ENCODE measurements at regions not wholly inside any gene's neighbourhood (a gene's known extent, or its start where the extent isn't known, plus 50 kb on each side); places are given as distances from the start of the nearest gene placed in this dataset.

DNA sequence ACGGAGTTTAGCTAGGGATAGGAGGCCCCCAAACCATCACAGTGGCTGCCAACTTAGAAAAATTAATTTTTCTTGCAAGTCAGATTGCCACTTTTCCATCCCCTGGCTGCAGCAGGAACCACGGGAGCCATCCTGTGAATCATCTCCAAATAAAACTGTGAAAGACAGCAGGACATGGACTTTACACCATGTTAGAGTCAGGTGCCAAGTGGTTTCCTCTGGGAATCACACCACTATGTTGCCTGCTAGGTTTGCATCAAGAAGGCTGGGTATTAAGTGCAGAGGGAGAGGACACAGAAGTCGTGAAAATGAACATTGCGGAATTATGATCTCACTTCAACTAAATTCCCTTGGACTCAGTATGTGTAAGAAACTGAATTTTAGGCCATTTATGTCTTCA is 471.3 kb upstream of the GOT2 start:
- no peak for DNase-seq
- ChIA-PET POLR2A (no interaction called here), CTCF (no interaction called here)
- Histone ChIP-seq H3K4me1 (ENCODE audit: control extremely low read depth in 1 of 4, control insufficient read depth in 4 of 4, insufficient read depth in 4 of 4, low read length in 3 of 4) (no peaks in the 10 kb centered on the region), H3K9me3 (ENCODE audit: control extremely low read depth in 1 of 5, control insufficient read depth in 4 of 5, insufficient read depth in 2 of 5, low read depth in 1 of 5, low read length in 4 of 5) (no peaks in the 10 kb centered on the region), H3K4me3 (ENCODE audit: control insufficient read depth in 1 of 7, extremely low read depth in 1 of 7, insufficient read depth in 4 of 7, low read depth in 2 of 7, low read length in 6 of 7) (no peak overlapping the region), H3K27ac (ENCODE audit: insufficient read depth in 1 of 2, low read depth in 1 of 2, low read length in 2 of 2, poor library complexity in 1 of 2, severe bottlenecking in 2 of 2) (no peak overlapping the region), H3K36me3 (ENCODE audit: control insufficient read depth in 4 of 4, insufficient read depth in 4 of 4, low read length in 3 of 4) (no peaks in the 10 kb centered on the region), H3K27me3 (replicated peaks in 2 of 5; ENCODE audit: control insufficient read depth in 4 of 5, insufficient read depth in 5 of 5, low read length in 4 of 5) (no peaks in the 10 kb centered on the region)
- WGBS (ENCODE audit: insufficient coverage) = 97% methylated on average over 4 of the region's 4 CpGs

DNA sequence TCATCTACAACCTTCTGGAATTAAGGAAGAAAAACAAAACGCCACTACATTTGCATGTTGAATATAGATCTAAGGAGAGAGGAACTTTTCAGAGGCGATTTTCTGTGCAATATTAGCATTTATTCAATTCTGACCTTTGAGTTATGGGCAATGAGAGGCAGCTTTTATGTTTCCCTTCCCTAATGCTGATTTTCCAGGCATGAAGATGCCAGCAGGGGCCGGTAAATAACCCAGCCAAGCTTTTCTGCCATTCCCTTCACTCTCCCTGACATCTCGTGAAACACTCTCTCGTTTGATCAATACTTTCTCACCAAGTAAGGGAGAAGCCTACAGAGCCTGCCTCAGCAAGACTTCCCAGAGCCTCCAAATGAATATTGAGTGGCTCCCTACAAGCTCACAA is 470.5 kb upstream of the GOT2 start:
- no peak for DNase-seq
- Histone ChIP-seq H3K27ac (ENCODE audit: insufficient read depth in 1 of 2, low read depth in 1 of 2, low read length in 2 of 2, poor library complexity in 1 of 2, severe bottlenecking in 2 of 2) (no peak overlapping the region), H3K4me3 (ENCODE audit: control insufficient read depth in 1 of 7, extremely low read depth in 1 of 7, insufficient read depth in 4 of 7, low read depth in 2 of 7, low read length in 6 of 7) (no peak overlapping the region), H3K36me3 (ENCODE audit: control insufficient read depth in 4 of 4, insufficient read depth in 4 of 4, low read length in 3 of 4) (no peaks in the 10 kb centered on the region), H3K27me3 (replicated peaks in 2 of 5; ENCODE audit: control insufficient read depth in 4 of 5, insufficient read depth in 5 of 5, low read length in 4 of 5) (no peaks in the 10 kb centered on the region), H3K9me3 (ENCODE audit: control extremely low read depth in 1 of 5, control insufficient read depth in 4 of 5, insufficient read depth in 2 of 5, low read depth in 1 of 5, low read length in 4 of 5) (no peaks in the 10 kb centered on the region), H3K4me1 (ENCODE audit: control extremely low read depth in 1 of 4, control insufficient read depth in 4 of 4, insufficient read depth in 4 of 4, low read length in 3 of 4) (no peaks in the 10 kb centered on the region)
- ChIA-PET POLR2A (interaction anchor here (0.6 kb wide), 1 partner anchor 250 kb away, joined by 7 read pairs; no protein-coding TSS in a partner anchor), CTCF (no interaction called here)
- WGBS (ENCODE audit: insufficient coverage) = 97% methylated on average over 4 of the region's 5 CpGs

- Histone ChIP-seq H3K4me3 (ENCODE audit: control insufficient read depth in 1 of 7, extremely low read depth in 1 of 7, insufficient read depth in 4 of 7, low read depth in 2 of 7, low read length in 6 of 7) (no peak overlapping the region), H3K4me1 (ENCODE audit: control extremely low read depth in 1 of 4, control insufficient read depth in 4 of 4, insufficient read depth in 4 of 4, low read length in 3 of 4) (no peaks in the 10 kb centered on the region), H3K36me3 (ENCODE audit: control insufficient read depth in 4 of 4, insufficient read depth in 4 of 4, low read length in 3 of 4) (no peaks in the 10 kb centered on the region), H3K27me3 (replicated peaks in 2 of 5; ENCODE audit: control insufficient read depth in 4 of 5, insufficient read depth in 5 of 5, low read length in 4 of 5) (no peaks in the 10 kb centered on the region), H3K27ac (ENCODE audit: insufficient read depth in 1 of 2, low read depth in 1 of 2, low read length in 2 of 2, poor library complexity in 1 of 2, severe bottlenecking in 2 of 2) (no peak overlapping the region), H3K9me3 (ENCODE audit: control extremely low read depth in 1 of 5, control insufficient read depth in 4 of 5, insufficient read depth in 2 of 5, low read depth in 1 of 5, low read length in 4 of 5) (no peaks in the 10 kb centered on the region)
- CTCF ChIA-PET = no interaction called here
- no peak for DNase-seq
- 100% methylated on average over 4 of the region's 5 CpGs for WGBS (ENCODE audit: insufficient coverage)
- POLR2A ChIA-PET = no interaction called here
Observed at GRCh38 chr16:59202233-59202862, 468.2 kb upstream of the GOT2 start.

GRCh38 chr16:59201821-59202220 is 467.7 kb upstream of the GOT2 start:
- Histone ChIP-seq H3K4me3 (ENCODE audit: control insufficient read depth in 1 of 7, extremely low read depth in 1 of 7, insufficient read depth in 4 of 7, low read depth in 2 of 7, low read length in 6 of 7) (no peak overlapping the region), H3K4me1 (ENCODE audit: control extremely low read depth in 1 of 4, control insufficient read depth in 4 of 4, insufficient read depth in 4 of 4, low read length in 3 of 4) (no peaks in the 10 kb centered on the region), H3K27ac (ENCODE audit: insufficient read depth in 1 of 2, low read depth in 1 of 2, low read length in 2 of 2, poor library complexity in 1 of 2, severe bottlenecking in 2 of 2) (no peak overlapping the region), H3K9me3 (ENCODE audit: control extremely low read depth in 1 of 5, control insufficient read depth in 4 of 5, insufficient read depth in 2 of 5, low read depth in 1 of 5, low read length in 4 of 5) (no peaks in the 10 kb centered on the region), H3K36me3 (ENCODE audit: control insufficient read depth in 4 of 4, insufficient read depth in 4 of 4, low read length in 3 of 4) (no peaks in the 10 kb centered on the region), H3K27me3 (replicated peaks in 2 of 5; ENCODE audit: control insufficient read depth in 4 of 5, insufficient read depth in 5 of 5, low read length in 4 of 5) (no peaks in the 10 kb centered on the region)
- POLR2A ChIA-PET = no interaction called here
- DNase-seq = no peak
- CTCF ChIA-PET = no interaction called here
- WGBS (ENCODE audit: insufficient coverage) = no CpG with 5 or more reads among the region's 1 CpG

DNA sequence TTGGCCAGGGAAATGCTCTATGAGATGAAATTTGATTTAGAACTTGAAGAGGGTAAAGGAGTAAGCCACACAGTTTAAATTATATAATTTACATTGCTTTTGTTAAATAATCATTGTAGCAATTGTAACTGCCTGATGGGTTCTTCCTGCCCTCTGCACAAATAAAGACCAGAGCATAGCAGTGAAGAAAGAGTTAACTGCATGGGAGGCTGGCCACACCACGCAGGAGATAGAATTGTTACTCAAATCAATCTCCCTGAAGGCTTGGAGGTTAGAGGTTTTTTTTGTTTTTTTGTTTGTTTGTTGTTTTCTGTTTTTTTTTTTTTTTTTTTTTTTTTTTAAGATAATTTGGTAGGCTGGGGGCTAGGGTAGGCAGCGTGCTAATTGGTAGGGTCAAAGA is 467.0 kb upstream of the GOT2 start:
- no peak overlapping the region for H3K4me3 ChIP-seq (ENCODE audit: control insufficient read depth in 1 of 7, extremely low read depth in 1 of 7, insufficient read depth in 4 of 7, low read depth in 2 of 7, low read length in 6 of 7)
- no peaks in the 10 kb centered on the region for H3K9me3 ChIP-seq (ENCODE audit: control extremely low read depth in 1 of 5, control insufficient read depth in 4 of 5, insufficient read depth in 2 of 5, low read depth in 1 of 5, low read length in 4 of 5)
- DNase-seq = no peak
- no peak overlapping the region for H3K27ac ChIP-seq (ENCODE audit: insufficient read depth in 1 of 2, low read depth in 1 of 2, low read length in 2 of 2, poor library complexity in 1 of 2, severe bottlenecking in 2 of 2)
- WGBS (ENCODE audit: insufficient coverage) = 64% methylated on average over 2 of the region's 2 CpGs
- H3K4me1 ChIP-seq (ENCODE audit: control extremely low read depth in 1 of 4, control insufficient read depth in 4 of 4, insufficient read depth in 4 of 4, low read length in 3 of 4) = no peaks in the 10 kb centered on the region
- no peaks in the 10 kb centered on the region for H3K27me3 ChIP-seq (replicated peaks in 2 of 5; ENCODE audit: control insufficient read depth in 4 of 5, insufficient read depth in 5 of 5, low read length in 4 of 5)
- CTCF ChIA-PET = no interaction called here
- H3K36me3 ChIP-seq (ENCODE audit: control insufficient read depth in 4 of 4, insufficient read depth in 4 of 4, low read length in 3 of 4) = no peaks in the 10 kb centered on the region
- POLR2A ChIA-PET = no interaction called here

DNA sequence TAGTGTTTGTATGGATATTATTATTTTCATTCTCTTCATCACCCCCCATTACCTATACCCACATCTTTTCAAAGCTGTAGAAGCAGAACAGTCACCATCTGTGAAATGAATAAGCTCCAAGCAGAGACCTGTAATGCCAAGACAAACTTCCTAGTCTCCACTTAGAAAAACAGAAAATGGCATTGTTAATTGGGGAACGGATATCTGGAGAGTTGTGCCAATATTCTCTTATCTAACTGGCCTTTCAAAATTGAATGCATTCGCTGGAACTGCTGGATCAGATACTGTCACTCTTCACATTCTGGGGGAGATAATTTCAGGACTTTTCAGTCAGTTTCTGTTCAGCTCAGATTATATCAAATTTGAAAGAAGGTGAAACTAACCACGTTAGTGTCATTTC is 464.4 kb upstream of the GOT2 start:
- WGBS (ENCODE audit: insufficient coverage) = 87% methylated on average over 3 of the region's 3 CpGs
- CTCF ChIA-PET = no interaction called here
- no peaks in the 10 kb centered on the region for H3K9me3 ChIP-seq (ENCODE audit: control extremely low read depth in 1 of 5, control insufficient read depth in 4 of 5, insufficient read depth in 2 of 5, low read depth in 1 of 5, low read length in 4 of 5)
- POLR2A ChIA-PET = no interaction called here
- H3K4me3 ChIP-seq (ENCODE audit: control insufficient read depth in 1 of 7, extremely low read depth in 1 of 7, insufficient read depth in 4 of 7, low read depth in 2 of 7, low read length in 6 of 7) = no peak overlapping the region
- H3K27ac ChIP-seq (ENCODE audit: insufficient read depth in 1 of 2, low read depth in 1 of 2, low read length in 2 of 2, poor library complexity in 1 of 2, severe bottlenecking in 2 of 2) = no peak overlapping the region
- no peak for DNase-seq
- no peaks in the 10 kb centered on the region for H3K27me3 ChIP-seq (replicated peaks in 2 of 5; ENCODE audit: control insufficient read depth in 4 of 5, insufficient read depth in 5 of 5, low read length in 4 of 5)
- H3K4me1 ChIP-seq (ENCODE audit: control extremely low read depth in 1 of 4, control insufficient read depth in 4 of 4, insufficient read depth in 4 of 4, low read length in 3 of 4) = no peaks in the 10 kb centered on the region
- H3K36me3 ChIP-seq (ENCODE audit: control insufficient read depth in 4 of 4, insufficient read depth in 4 of 4, low read length in 3 of 4) = no peaks in the 10 kb centered on the region

DNA sequence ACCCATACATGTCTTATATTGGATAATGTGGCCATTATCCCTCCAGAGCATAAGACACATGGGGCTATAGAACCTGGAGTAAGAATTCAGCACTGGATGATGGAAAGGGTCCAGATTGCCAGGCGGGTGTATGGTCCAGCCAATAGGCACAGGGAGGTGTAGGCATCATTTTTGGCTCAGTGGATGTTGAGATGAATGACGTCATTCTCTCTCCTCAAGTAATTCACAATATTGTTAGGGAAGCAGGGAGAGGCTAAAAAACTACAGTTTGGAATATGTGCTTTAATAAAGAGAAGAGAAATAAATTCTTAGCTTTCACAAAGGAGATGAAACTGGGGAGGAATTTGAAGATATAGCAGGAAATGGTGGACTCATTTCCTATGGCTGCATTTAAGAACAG is 461.1 kb upstream of the GOT2 start:
- no peaks in the 10 kb centered on the region for H3K36me3 ChIP-seq (ENCODE audit: control insufficient read depth in 4 of 4, insufficient read depth in 4 of 4, low read length in 3 of 4)
- no peak for DNase-seq
- H3K27ac ChIP-seq (ENCODE audit: insufficient read depth in 1 of 2, low read depth in 1 of 2, low read length in 2 of 2, poor library complexity in 1 of 2, severe bottlenecking in 2 of 2) = no peak overlapping the region
- CTCF ChIA-PET = no interaction called here
- H3K4me1 ChIP-seq (ENCODE audit: control extremely low read depth in 1 of 4, control insufficient read depth in 4 of 4, insufficient read depth in 4 of 4, low read length in 3 of 4) = no peaks in the 10 kb centered on the region
- peaks cover 0 to 2% (median 0%) of the 10 kb centered on the region in 5 experiments for H3K27me3 ChIP-seq (replicated peaks in 2 of 5; ENCODE audit: control insufficient read depth in 4 of 5, insufficient read depth in 5 of 5, low read length in 4 of 5)
- no peak overlapping the region for H3K4me3 ChIP-seq (ENCODE audit: control insufficient read depth in 1 of 7, extremely low read depth in 1 of 7, insufficient read depth in 4 of 7, low read depth in 2 of 7, low read length in 6 of 7)
- no peaks in the 10 kb centered on the region for H3K9me3 ChIP-seq (ENCODE audit: control extremely low read depth in 1 of 5, control insufficient read depth in 4 of 5, insufficient read depth in 2 of 5, low read depth in 1 of 5, low read length in 4 of 5)
- 100% methylated on average over 2 of the region's 2 CpGs for WGBS (ENCODE audit: insufficient coverage)
- POLR2A ChIA-PET = no interaction called here

All from common myeloid progenitor, CD34-positive (primary cell).